H1 (cell line): ENCODE measurements at regions not wholly inside any gene's neighbourhood (a gene's known extent, or its start where the extent isn't known, plus 50 kb on each side); places are given as distances from the start of the nearest gene placed in this dataset.

Experiments
- CTCF ChIA-PET: fragments of 300-600 bp; sonication (Branson Sonifier 250); formaldehyde crosslinking; loops from one replicate; lab custom pipeline; 2021; ENCODE audit not compliant: partially characterized antibody; lab: Charles Lee
- POLR2A ChIA-PET: fragments of 300-600 bp; sonication (Branson Sonifier 250); formaldehyde crosslinking; loops from one replicate; lab custom pipeline; 2021; ENCODE audit warnings: inconsistent platforms; ENCODE audit not compliant: partially characterized antibody; lab: Charles Lee
- DNase-seq, 2 experiments: peaks; one replicate each; pipeline versions ENCODE4 v3.0.0 to v3.0.0-alpha.2; 2010 to 2022; ENCODE audit warnings: low spot score in 2 of 2, low read depth in 1 of 2, mixed read lengths in 1 of 2
- FAIRE-seq: peaks from 2 replicates; lab custom pipeline; 2011; peaks lifted over from hg19 to GRCh38; lab: Jason Lieb, UNC
- H2AFZ ChIP-seq: 2 replicates; pipeline ENCODE4 v1.8.1; 2012; ENCODE audit warnings: low read length, inconsistent platforms
- H2AK5ac ChIP-seq: 2 replicates; pipeline ENCODE4 v1.6.1; 2013; ENCODE audit warnings: low read depth, low read length
- H2BK120ac ChIP-seq: replicated peaks from 2 replicates; pipeline ENCODE3; 2013; ENCODE audit warnings: low read depth, low read length, inconsistent platforms
- H2BK12ac ChIP-seq: 2 replicates; pipeline ENCODE4 v1.6.1; 2013; ENCODE audit warnings: low read depth, low read length
- H2BK15ac ChIP-seq: 2 replicates; pipeline ENCODE4 v1.6.1; 2013; ENCODE audit warnings: low read length
- H2BK20ac ChIP-seq: 2 replicates; pipeline ENCODE4 v1.6.1; 2013; ENCODE audit warnings: low read length
- H2BK5ac ChIP-seq: 2 replicates; pipeline ENCODE4 v1.6.1; 2013; ENCODE audit warnings: low read depth, low read length
- H3K14ac ChIP-seq: 2 replicates; pipeline ENCODE4 v1.6.1; 2013; ENCODE audit warnings: inconsistent platforms; ENCODE audit not compliant: insufficient read length
- H3K18ac ChIP-seq: 2 replicates; pipeline ENCODE4 v1.6.1; 2013; ENCODE audit warnings: low read length; ENCODE audit errors: extremely low read depth
- H3K23ac ChIP-seq: 2 replicates; pipeline ENCODE4 v1.6.1; 2013; ENCODE audit warnings: inconsistent platforms; ENCODE audit not compliant: insufficient read length
- H3K23me2 ChIP-seq: 2 replicates; pipeline ENCODE4 v1.6.1; 2013; ENCODE audit warnings: low read depth, low read length
- H3K27ac ChIP-seq: 2 replicates; pipeline ENCODE4 v1.6.1; 2011; ENCODE audit warnings: low read depth, low read length, inconsistent platforms
- H3K27me3 ChIP-seq, 4 experiments: replicated peaks in 1 of 4; 1 replicate in 1 of 4; 2 replicates in 3 of 4; pipeline versions ENCODE4 v1.6.1 to v1.8.1; 2011 to 2013; ENCODE audit warnings: low read length in 3 of 4, mild to moderate bottlenecking in 3 of 4, inconsistent platforms in 2 of 4, mixed read lengths in 2 of 4, moderate library complexity in 1 of 4; ENCODE audit not compliant: control insufficient read depth in 3 of 4, insufficient read depth in 3 of 4; ENCODE audit errors: extremely low read depth in 1 of 4
- H3K36me3 ChIP-seq, 4 experiments: 2 replicates each; pipeline versions ENCODE4 v1.6.1 to v1.8.1; 2011 to 2013; ENCODE audit warnings: mild to moderate bottlenecking in 4 of 4, low read length in 3 of 4, moderate library complexity in 2 of 4, control low read depth in 1 of 4, inconsistent platforms in 1 of 4; ENCODE audit not compliant: insufficient read depth in 4 of 4, control insufficient read depth in 2 of 4
- H3K4ac ChIP-seq: replicated peaks from 2 replicates; pipeline ENCODE3; 2013; ENCODE audit warnings: low read length, low read depth, mixed read lengths, inconsistent platforms; ENCODE audit not compliant: insufficient read length
- H3K4me1 ChIP-seq, 4 experiments: replicated peaks in 1 of 4; 1 replicate in 1 of 4; 2 replicates in 3 of 4; pipeline versions ENCODE4 v1.6.1 to v1.8.1; 2011 to 2013; ENCODE audit warnings: low read length in 3 of 4, inconsistent platforms in 2 of 4, mixed read lengths in 1 of 4; ENCODE audit not compliant: insufficient read depth in 4 of 4, control insufficient read depth in 3 of 4
- H3K4me2 ChIP-seq, 2 experiments: 2 replicates each; pipeline versions ENCODE4 v1.6.1 to v1.8.1; 2011 to 2013; ENCODE audit warnings: low read depth in 2 of 2, low read length in 2 of 2, control low read depth in 1 of 2, inconsistent platforms in 1 of 2, mild to moderate bottlenecking in 1 of 2; ENCODE audit not compliant: insufficient read depth in 1 of 2
- H3K4me3 ChIP-seq, 4 experiments: fragments of 200-600, 300-600 bp in 1 of 4; sonication (generic), shearing (Covaris generic), sonication (Bioruptor Twin) in 1 of 4; 2 replicates each; pipeline versions ENCODE4 v1.5.1 to v1.8.1; 2011 to 2016; ENCODE audit warnings: low read length in 4 of 4, low read depth in 3 of 4, control low read depth in 2 of 4, inconsistent platforms in 2 of 4, mild to moderate bottlenecking in 2 of 4, mixed read lengths in 1 of 4, moderate library complexity in 1 of 4; ENCODE audit not compliant: insufficient read depth in 2 of 4; ENCODE audit errors: extremely low read depth in 1 of 4
- H3K56ac ChIP-seq: replicated peaks from 2 replicates; pipeline ENCODE3; 2013; ENCODE audit warnings: low read depth, mild to moderate bottlenecking, mixed read lengths, low read length, inconsistent platforms; ENCODE audit not compliant: insufficient read length
- H3K79me1 ChIP-seq: 2 replicates; pipeline ENCODE4 v1.6.1; 2013; ENCODE audit warnings: low read depth, low read length, control low read depth
- H3K79me2 ChIP-seq, 2 experiments: 2 replicates each; pipeline versions ENCODE4 v1.6.1 to v1.8.1; 2012 to 2013; ENCODE audit warnings: low read length in 2 of 2, mild to moderate bottlenecking in 2 of 2, inconsistent platforms in 1 of 2; ENCODE audit not compliant: insufficient read depth in 2 of 2, control insufficient read depth in 1 of 2
- H3K9ac ChIP-seq, 4 experiments: replicated peaks in 1 of 4; 1 replicate in 1 of 4; 2 replicates in 3 of 4; pipeline versions ENCODE4 v1.6.1 to v1.8.1; 2011 to 2013; ENCODE audit warnings: low read depth in 3 of 4, low read length in 3 of 4, control low read depth in 2 of 4, mild to moderate bottlenecking in 2 of 4, moderate library complexity in 2 of 4, inconsistent platforms in 1 of 4; ENCODE audit errors: extremely low read depth in 1 of 4
- H3K9me3 ChIP-seq, 2 experiments: 2 replicates each; pipeline versions ENCODE4 v1.6.1 to v1.8.1; 2012 to 2013; ENCODE audit warnings: mild to moderate bottlenecking in 2 of 2, moderate library complexity in 2 of 2, control low read depth in 1 of 2, inconsistent platforms in 1 of 2, low read depth in 1 of 2, low read length in 1 of 2, mixed read lengths in 1 of 2; ENCODE audit not compliant: insufficient read depth in 2 of 2
- H4K20me1 ChIP-seq, 2 experiments: replicated peaks in 1 of 2; 2 replicates each; pipeline versions ENCODE3 to v1.8.1; 2011 to 2013; ENCODE audit warnings: inconsistent platforms in 2 of 2, low read length in 2 of 2, mild to moderate bottlenecking in 1 of 2; ENCODE audit not compliant: insufficient read depth in 2 of 2, control insufficient read depth in 1 of 2
- H4K5ac ChIP-seq: 2 replicates; pipeline ENCODE4 v1.6.1; 2013; ENCODE audit warnings: low read length, low read depth, mixed read lengths, inconsistent platforms; ENCODE audit not compliant: insufficient read length
- H4K8ac ChIP-seq: 2 replicates; pipeline ENCODE4 v1.8.0; 2013; ENCODE audit warnings: mild to moderate bottlenecking, moderate library complexity, low read length, inconsistent platforms; ENCODE audit not compliant: insufficient read depth; ENCODE audit errors: extremely low read depth
- H4K91ac ChIP-seq: replicated peaks from 2 replicates; pipeline ENCODE3; 2013; ENCODE audit warnings: low read length, mixed read lengths, inconsistent platforms; ENCODE audit not compliant: insufficient read length
- CBX5 ChIP-seq: fragments of 300-800, 300-1000 bp; sonication (generic); IDR thresholded peaks from 2 replicates; pipeline ENCODE4 v1.7.1; 2016; ENCODE audit warnings: antibody characterized with exemption, low read length, low read depth
- EP300 ChIP-seq, 2 experiments: IDR thresholded peaks; 1 replicate in 1 of 2; 2 replicates in 1 of 2; pipeline ENCODE4 v1.6.1; 2011 to 2012; ENCODE audit warnings: low read depth in 2 of 2, low read length in 2 of 2, mild to moderate bottlenecking in 2 of 2, borderline replicate concordance in 1 of 2, inconsistent platforms in 1 of 2, moderate library complexity in 1 of 2
- JUN ChIP-seq: IDR thresholded peaks from 2 replicates; pipeline ENCODE4 v1.6.1; 2011; ENCODE audit warnings: low read depth, mild to moderate bottlenecking, improper control_type of control experiment, low read length
- PHF8 ChIP-seq: fragments of 200-600 bp; sonication (generic); conservative IDR thresholded peaks from 2 replicates; pipeline ENCODE4 v1.7.1; 2012; ENCODE audit warnings: low read depth, mild to moderate bottlenecking, inconsistent platforms, low read length, moderate library complexity
- SRF ChIP-seq: IDR thresholded peaks from 2 replicates; pipeline ENCODE4 v1.6.1; 2011; ENCODE audit warnings: mild to moderate bottlenecking, low read depth, low read length, moderate library complexity
- TAF1 ChIP-seq: IDR thresholded peaks from 2 replicates; pipeline ENCODE4 v1.6.1; 2011; ENCODE audit warnings: mild to moderate bottlenecking, low read depth, low read length
- TBP ChIP-seq: IDR thresholded peaks from 2 replicates; pipeline ENCODE4 v1.6.1; 2011; ENCODE audit warnings: low read depth, low read length, improper control_type of control experiment
- YY1 ChIP-seq: IDR thresholded peaks from 2 replicates; pipeline ENCODE4 v1.6.1; 2011; ENCODE audit warnings: low read depth, mild to moderate bottlenecking, low read length
- TF ChIP-seq, protein P1 (sequence below): IDR thresholded peaks from 2 replicates; pipeline ENCODE4 v1.6.1; 2011; ENCODE audit warnings: low read length, improper control_type of control experiment

DNA sequence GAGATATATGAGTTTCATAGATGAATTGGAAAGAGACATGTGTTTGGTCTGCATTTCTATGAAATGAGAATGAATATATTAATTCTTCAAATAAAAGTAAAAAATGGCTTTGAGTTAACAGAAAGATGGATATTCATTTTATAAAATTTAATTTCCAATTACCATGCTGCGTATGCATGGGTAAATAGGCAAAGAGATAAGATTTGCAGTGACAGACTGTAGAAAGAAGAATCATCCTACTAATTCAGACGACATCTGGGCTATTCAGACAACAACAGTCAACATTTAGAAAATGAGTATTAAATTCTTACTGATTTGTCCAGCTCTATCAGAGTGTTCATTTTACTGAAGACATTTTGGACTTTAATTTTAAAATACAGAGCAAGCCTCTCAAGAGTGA is 602.2 kb upstream of the NRSN1 start (continued):
- no peak for TF ChIP-seq PHF8

DNA sequence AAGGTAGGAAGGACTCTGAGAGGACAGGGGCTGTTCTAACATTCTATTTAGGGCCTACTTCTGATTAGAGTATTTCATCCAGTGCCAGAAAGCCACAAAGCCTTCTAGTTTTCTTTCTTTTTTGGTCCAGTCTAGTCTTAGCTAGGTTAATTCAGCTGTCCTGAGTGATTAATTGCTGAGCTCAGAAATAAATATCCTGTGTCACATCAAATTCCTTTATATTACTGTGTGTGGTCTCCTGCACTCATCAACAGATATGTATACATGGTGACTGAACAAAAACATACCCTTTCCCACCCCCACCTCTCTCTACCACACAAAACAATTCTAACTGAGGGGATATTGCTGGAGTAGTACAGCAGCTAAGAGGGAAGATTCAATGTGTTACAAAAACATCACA is 601.5 kb upstream of the NRSN1 start:
- no peak overlapping the region for H2BK15ac ChIP-seq
- no peak overlapping the region for H2AK5ac ChIP-seq
- H3K79me1 ChIP-seq: no peaks in the 10 kb centered on the region
- no peak overlapping the region for H2BK5ac ChIP-seq
- H3K4ac ChIP-seq: no peak overlapping the region
- no peak overlapping the region for H3K23ac ChIP-seq
- CTCF ChIA-PET: interaction anchor here (0.6 to 1.5 kb wide), 3 partner anchors 10 to 18 kb away, joined by 3 read pairs; no protein-coding TSS in a partner anchor
- no peak overlapping the region for H3K4me3 ChIP-seq
- no peak for TF ChIP-seq EP300 (IDR thresholded peaks at IDR 0.05; ENCODE audit: borderline replicate concordance in 1 of 2, low read depth in 2 of 2, low read length in 2 of 2)
- TF ChIP-seq SRF: no peak
- no peak for TF ChIP-seq TBP
- TF ChIP-seq YY1: no peak
- TF ChIP-seq, protein P1, sequence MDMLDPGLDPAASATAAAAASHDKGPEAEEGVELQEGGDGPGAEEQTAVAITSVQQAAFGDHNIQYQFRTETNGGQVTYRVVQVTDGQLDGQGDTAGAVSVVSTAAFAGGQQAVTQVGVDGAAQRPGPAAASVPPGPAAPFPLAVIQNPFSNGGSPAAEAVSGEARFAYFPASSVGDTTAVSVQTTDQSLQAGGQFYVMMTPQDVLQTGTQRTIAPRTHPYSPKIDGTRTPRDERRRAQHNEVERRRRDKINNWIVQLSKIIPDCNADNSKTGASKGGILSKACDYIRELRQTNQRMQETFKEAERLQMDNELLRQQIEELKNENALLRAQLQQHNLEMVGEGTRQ: no peak
- no peak for TF ChIP-seq CBX5
- TF ChIP-seq TAF1: no peak
- no peak for TF ChIP-seq JUN
- TF ChIP-seq PHF8: no peak
- H4K91ac ChIP-seq: no peak overlapping the region
- H3K79me2 ChIP-seq: no peaks in the 10 kb centered on the region
- FAIRE-seq (no peak), DNase-seq (no peak)
- no peak overlapping the region for H4K5ac ChIP-seq
- no peak overlapping the region for H3K9ac ChIP-seq
- no peaks in the 10 kb centered on the region for H4K20me1 ChIP-seq
- no peak overlapping the region for H3K27ac ChIP-seq
- H3K23me2 ChIP-seq: no peaks in the 10 kb centered on the region
- H3K4me1 ChIP-seq: no peaks in the 10 kb centered on the region
- no peak overlapping the region for H3K14ac ChIP-seq
- no peak overlapping the region for H2BK120ac ChIP-seq
- H4K8ac ChIP-seq: no peak overlapping the region
- no peak overlapping the region for H2BK20ac ChIP-seq
- H2BK12ac ChIP-seq: no peak overlapping the region
- H3K27me3 ChIP-seq: no peaks in the 10 kb centered on the region
- H3K4me2 ChIP-seq: no peak overlapping the region
- H3K18ac ChIP-seq: no peak overlapping the region
- no peaks in the 10 kb centered on the region for H3K36me3 ChIP-seq
- H3K56ac ChIP-seq: no peak overlapping the region
- H2AFZ ChIP-seq: no peak overlapping the region
- POLR2A ChIA-PET: no interaction called here
- H3K9me3 ChIP-seq: no peaks in the 10 kb centered on the region
